IMR-90 (cell line): ENCODE measurements at regions not wholly inside any gene's neighbourhood (a gene's known extent, or its start where the extent isn't known, plus 50 kb on each side); places are given as distances from the start of the nearest gene placed in this dataset.

ENCODE experiments used
- ATAC-seq: fragments of 200-7000 bp; cut with Tn5 transposase; 2 replicates; pipeline ENCODE4 v1.9.1; 2020; ENCODE audit warnings: low read depth, mild to moderate bottlenecking, moderate library complexity
- BruUV-seq: library from RNA; stranded (reverse); fragments of 400-500 nt; replicated peaks from 2 replicates; lab custom pipeline; 2021; lab: Mats Ljungman, UMichigan
- CTCF ChIA-PET: fragments of 300-600 bp; formaldehyde crosslinking; extraction: SDS; loops from one replicate; lab custom pipeline; 2021; ENCODE audit warnings: antibody characterized with exemption; lab: Yijun Ruan, JAX
- POLR2A ChIA-PET: fragments of 300-600 bp; sonication (Branson Sonifier 250); formaldehyde crosslinking; loops from one replicate; lab custom pipeline; 2022; ENCODE audit warnings: antibody characterized with exemption; ENCODE audit not compliant: unreplicated experiment; lab: Charles Lee
- DNase-seq: peaks from one replicate; pipeline ENCODE4 v3.0.0; 2013
- H2AFZ ChIP-seq: replicated peaks from 2 replicates; pipeline ENCODE3; 2013; ENCODE audit warnings: low read length, mild to moderate bottlenecking; ENCODE audit not compliant: poor library complexity
- H2AK5ac ChIP-seq: 2 replicates; pipeline ENCODE4 v1.6.1; 2013; ENCODE audit warnings: low read depth, low read length, inconsistent platforms
- H2AK9ac ChIP-seq: replicated peaks from 2 replicates; pipeline ENCODE3; 2013; ENCODE audit warnings: mild to moderate bottlenecking, low read depth, low read length, moderate library complexity; ENCODE audit not compliant: poor library complexity
- H2BK120ac ChIP-seq: 2 replicates; pipeline ENCODE4 v1.6.1; 2013; ENCODE audit warnings: low read depth, low read length, inconsistent platforms
- H2BK15ac ChIP-seq: 3 replicates; pipeline ENCODE4 v1.6.1; 2013; ENCODE audit warnings: low read depth, low read length, inconsistent platforms
- H2BK20ac ChIP-seq: 2 replicates; pipeline ENCODE4 v1.6.1; 2013; ENCODE audit warnings: low read depth, mild to moderate bottlenecking, inconsistent platforms, low read length, moderate library complexity
- H2BK5ac ChIP-seq: 2 replicates; pipeline ENCODE4 v1.6.1; 2013; ENCODE audit warnings: mild to moderate bottlenecking, low read depth, low read length, inconsistent platforms; ENCODE audit not compliant: poor library complexity, severe bottlenecking
- H3K14ac ChIP-seq: replicated peaks from 2 replicates; pipeline ENCODE4 v1.6.1; 2013; ENCODE audit warnings: low read depth, low read length, inconsistent platforms
- H3K18ac ChIP-seq: 2 replicates; pipeline ENCODE4 v1.6.1; 2013; ENCODE audit warnings: low read depth, low read length, control low read depth
- H3K23ac ChIP-seq: 2 replicates; pipeline ENCODE4 v1.6.1; 2013; ENCODE audit warnings: low read depth, low read length, inconsistent platforms
- H3K27ac ChIP-seq: 2 replicates; pipeline ENCODE4 v1.5.1; 2013; ENCODE audit warnings: mild to moderate bottlenecking, control low read depth, low read length; ENCODE audit not compliant: insufficient read depth
- H3K27me3 ChIP-seq: 2 replicates; pipeline ENCODE4 v1.6.1; 2013; ENCODE audit warnings: low read length; ENCODE audit not compliant: control insufficient read depth, insufficient read depth
- H3K36me3 ChIP-seq: 2 replicates; pipeline ENCODE4 v1.6.1; 2013; ENCODE audit warnings: low read length, mixed read lengths; ENCODE audit not compliant: control insufficient read depth, insufficient read depth
- H3K4ac ChIP-seq: 2 replicates; pipeline ENCODE4 v1.6.1; 2013; ENCODE audit warnings: low read depth, low read length, inconsistent platforms
- H3K4me1 ChIP-seq: 2 replicates; pipeline ENCODE4 v1.6.1; 2013; ENCODE audit warnings: low read length, mixed read lengths; ENCODE audit not compliant: control insufficient read depth, insufficient read depth
- H3K4me2 ChIP-seq: 2 replicates; pipeline ENCODE4 v1.6.1; 2013; ENCODE audit warnings: low read depth, mild to moderate bottlenecking, control low read depth, low read length, moderate library complexity
- H3K4me3 ChIP-seq: 2 replicates; pipeline ENCODE4 v1.5.1; 2013; ENCODE audit warnings: low read depth, mild to moderate bottlenecking, control low read depth, low read length, moderate library complexity; ENCODE audit not compliant: insufficient read depth
- H3K56ac ChIP-seq: 2 replicates; pipeline ENCODE4 v1.6.1; 2013; ENCODE audit warnings: low read length, inconsistent platforms; ENCODE audit not compliant: insufficient read depth; ENCODE audit errors: extremely low read depth
- H3K79me1 ChIP-seq, 2 experiments: 2 replicates each; pipeline ENCODE4 v1.6.1; 2013; ENCODE audit warnings: low read length in 2 of 2, inconsistent platforms in 1 of 2, low read depth in 1 of 2
- H3K9ac ChIP-seq: 2 replicates; pipeline ENCODE4 v1.6.1; 2013; ENCODE audit warnings: low read depth, low read length, control low read depth
- H3K9me1 ChIP-seq: 2 replicates; pipeline ENCODE4 v1.6.1; 2013; ENCODE audit warnings: low read length, inconsistent platforms; ENCODE audit not compliant: insufficient read depth
- H3K9me3 ChIP-seq: 2 replicates; pipeline ENCODE4 v1.6.1; 2013; ENCODE audit warnings: low read length; ENCODE audit not compliant: control insufficient read depth, insufficient read depth
- H4K20me1 ChIP-seq: 2 replicates; pipeline ENCODE4 v1.6.1; 2013; ENCODE audit warnings: low read length, inconsistent platforms; ENCODE audit not compliant: insufficient read depth
- H4K5ac ChIP-seq: 2 replicates; pipeline ENCODE4 v1.6.1; 2013; ENCODE audit warnings: mild to moderate bottlenecking, low read depth, low read length, control low read depth
- H4K8ac ChIP-seq, 2 experiments: 2 replicates each; pipeline ENCODE4 v1.6.1; 2013; ENCODE audit warnings: low read depth in 2 of 2, low read length in 2 of 2, control low read depth in 1 of 2, inconsistent platforms in 1 of 2
- H4K91ac ChIP-seq: 2 replicates; pipeline ENCODE4 v1.6.1; 2013; ENCODE audit warnings: low read depth, low read length, inconsistent platforms; ENCODE audit not compliant: insufficient read depth
- BHLHE40 ChIP-seq: fragments of 150-350 bp; IDR thresholded peaks from 2 replicates; pipeline ENCODE4 v1.6.1; 2016; ENCODE audit warnings: mild to moderate bottlenecking, low read depth, low read length
- CEBPB ChIP-seq: IDR thresholded peaks from 2 replicates; pipeline ENCODE4 v1.6.1; 2012; ENCODE audit warnings: low read depth, low read length, improper control_type of control experiment
- CHD1 ChIP-seq: IDR thresholded peaks from 2 replicates; pipeline ENCODE4 v1.6.1; 2012; ENCODE audit warnings: low read depth, low read length, improper control_type of control experiment
- CTCF ChIP-seq: conservative IDR thresholded peaks from 2 replicates; pipeline ENCODE4 v1.5.1; 2012; ENCODE audit warnings: mild to moderate bottlenecking, low read depth, low read length, improper control_type of control experiment
- ELK1 ChIP-seq: fragments of 150-350 bp; IDR thresholded peaks from 2 replicates; pipeline ENCODE4 v1.6.1; 2016; ENCODE audit warnings: low read depth, mild to moderate bottlenecking, low read length, moderate library complexity, borderline replicate concordance
- FOS ChIP-seq: fragments of 150-350 bp; IDR thresholded peaks from 2 replicates; pipeline ENCODE4 v1.6.1; 2016; ENCODE audit warnings: low read depth, low read length
- MAFK ChIP-seq: IDR thresholded peaks from 2 replicates; pipeline ENCODE4 v1.6.1; 2012; ENCODE audit warnings: low read depth, low read length, improper control_type of control experiment
- MAZ ChIP-seq: IDR thresholded peaks from 2 replicates; pipeline ENCODE4 v1.6.1; 2012; ENCODE audit warnings: low read depth, mild to moderate bottlenecking, low read length, improper control_type of control experiment, moderate library complexity, borderline replicate concordance
- MXI1 ChIP-seq: IDR thresholded peaks from 2 replicates; pipeline ENCODE4 v1.6.1; 2012; ENCODE audit warnings: low read depth, mild to moderate bottlenecking, low read length, moderate library complexity, borderline replicate concordance
- NFE2L2 ChIP-seq: fragments of 150-350 bp; IDR thresholded peaks from 2 replicates; pipeline ENCODE4 v1.6.1; 2016; ENCODE audit warnings: low read depth, mild to moderate bottlenecking, low read length
- POLR2A ChIP-seq: IDR thresholded peaks from 2 replicates; pipeline ENCODE4 v1.6.1; 2012; ENCODE audit warnings: mild to moderate bottlenecking, low read depth, low read length
- RAD21 ChIP-seq: IDR thresholded peaks from 2 replicates; pipeline ENCODE4 v1.6.1; 2012; ENCODE audit warnings: low read length, improper control_type of control experiment
- RCOR1 ChIP-seq: IDR thresholded peaks from 2 replicates; pipeline ENCODE4 v1.6.1; 2012; ENCODE audit warnings: mild to moderate bottlenecking, low read length, improper control_type of control experiment; ENCODE audit not compliant: insufficient replicate concordance
- RFX5 ChIP-seq: IDR thresholded peaks from 2 replicates; pipeline ENCODE4 v1.8.0; 2012; ENCODE audit warnings: low read depth, mild to moderate bottlenecking, low read length, moderate library complexity
- SMC3 ChIP-seq: fragments of 150-350 bp; IDR thresholded peaks from 2 replicates; pipeline ENCODE4 v1.6.1; 2016; ENCODE audit warnings: low read depth, mild to moderate bottlenecking, antibody characterized with exemption, low read length, moderate library complexity
- USF2 ChIP-seq: fragments of 150-350 bp; IDR thresholded peaks from 2 replicates; pipeline ENCODE4 v1.6.1; 2017; ENCODE audit warnings: mild to moderate bottlenecking, antibody characterized with exemption, low read length, low read depth
- WGBS, 2 experiments: methylation state at CpG; one replicate each; pipeline versions ENCODE4 v1.1.5 to v1.1.7; 2013; ENCODE audit warnings: missing lambda C conversion rate in 2 of 2; ENCODE audit not compliant: insufficient read length in 1 of 2; ENCODE audit errors: extremely low coverage in 2 of 2; 5-methylcytosine and 5-hydroxymethylcytosine counted together
- dilution Hi-C: fragments of 300-500 bp; cut with HindIII; formaldehyde crosslinking; loops from one replicate; pipeline ENCODE4 v1.14.3; 2018; ENCODE audit warnings: low sequenced_read_pairs; ENCODE audit not compliant: unreplicated experiment
- in situ Hi-C: fragments of 300-500 bp; cut with MboI; formaldehyde crosslinking; loops from 3 replicates; pipeline ENCODE4 v1.14.3; 2019; ENCODE audit warnings: low sequenced_read_pairs, inconsistent platforms, mixed read lengths
- intact Hi-C: fragments of 100-400 bp; cut with micrococcal nuclease; formaldehyde crosslinking; loops from 2 replicates; pipeline ENCODE4 v1.10.0; 2022

GRCh38 chr1:194062962-194063361 lies 876.5 kb upstream of the B3GALT2 start:
- Histone ChIP-seq H3K79me1 (no peaks in the 10 kb centered on the region), H3K9me3 (no peaks in the 10 kb centered on the region), H3K27ac (no peak overlapping the region), H2AK9ac (no peak overlapping the region), H2AFZ (no peak overlapping the region), H4K20me1 (no peaks in the 10 kb centered on the region), H4K91ac (no peak overlapping the region), H2BK5ac (no peak overlapping the region), H4K8ac (no peak overlapping the region), H3K23ac (no peak overlapping the region), H3K36me3 (no peaks in the 10 kb centered on the region), H3K27me3 (no peaks in the 10 kb centered on the region), H3K56ac (no peak overlapping the region), H3K4me3 (no peak overlapping the region), H3K9me1 (no peaks in the 10 kb centered on the region), H2BK15ac (no peak overlapping the region), H2AK5ac (no peak overlapping the region), H3K14ac (no peak overlapping the region), H3K4me1 (no peaks in the 10 kb centered on the region), H3K4me2 (no peak overlapping the region), H3K4ac (no peak overlapping the region), H3K9ac (no peak overlapping the region), H4K5ac (no peak overlapping the region), H3K18ac (no peak overlapping the region), H2BK120ac (no peak overlapping the region), H2BK20ac (no peak overlapping the region)
- TF ChIP-seq POLR2A (no peak), CEBPB (no peak), CTCF (no peak), CHD1 (no peak), ELK1 (no peak), MAZ (no peak), MAFK (no peak), BHLHE40 (no peak), SMC3 (no peak), RAD21 (no peak), RCOR1 (no peak), RFX5 (no peak), NFE2L2 (no peak), USF2 (no peak), FOS (no peak), MXI1 (no peak)
- dilution Hi-C loops: no loop called here
- in situ Hi-C loops: no loop called here
- ChIA-PET POLR2A (no interaction called here), CTCF (no interaction called here)
- WGBS, 2 experiments: no CpG with 5 or more reads among the region's 2 CpGs
- ATAC-seq: no peak
- no peak for DNase-seq
- no TSS peak for BruUV-seq
- intact Hi-C loops: no loop called here
